SKM-1 treated with dmso at 0.1 percent for 144 hours (cell line): ENCODE measurements at regions not wholly inside any gene's neighbourhood (a gene's known extent, or its start where the extent isn't known, plus 50 kb on each side); places are given as distances from the start of the nearest gene placed in this dataset.

Source experiments
- DNase-seq: peaks from one replicate; lab custom pipeline; 2025; ENCODE audit not compliant: unreplicated experiment; lab: John Stamatoyannopoulos, UW

- DNase-seq, result no peak
Measured at GRCh38 chr22:47292546-47293320, 530.3 kb downstream of the TBC1D22A start.

GRCh38 chr22:47291565-47292495 lies 529.4 kb downstream of the TBC1D22A start:
- no peak for DNase-seq

- DNase-seq, result no peak
Measured at GRCh38 chr22:47290706-47291430, 528.4 kb downstream of the TBC1D22A start.

- no peak for DNase-seq
Measured at GRCh38 chr22:47289336-47289985, 527.0 kb downstream of the TBC1D22A start.

- no peak for DNase-seq
Measured at GRCh38 chr22:47288680-47289079, 526.2 kb downstream of the TBC1D22A start.

GRCh38 chr22:47287516-47287915 lies 525.1 kb downstream of the TBC1D22A start:
- no peak for DNase-seq

- DNase-seq, result no peak
Measured at GRCh38 chr22:47286590-47286989, 524.1 kb downstream of the TBC1D22A start.

GRCh38 chr22:47285981-47286380 lies 523.5 kb downstream of the TBC1D22A start:
- DNase-seq, result no peak

- no peak for DNase-seq
Measured at GRCh38 chr22:47284822-47285221, 522.4 kb downstream of the TBC1D22A start.

- DNase-seq, result no peak
Measured at GRCh38 chr22:47284360-47284759, 521.9 kb downstream of the TBC1D22A start.

- DNase-seq, result no peak
Measured at GRCh38 chr22:47283616-47284270, 521.3 kb downstream of the TBC1D22A start.

GRCh38 chr22:47282851-47283250 lies 520.4 kb downstream of the TBC1D22A start:
- DNase-seq, result no peak

GRCh38 chr22:47282366-47282765 lies 519.9 kb downstream of the TBC1D22A start:
- DNase-seq, result no peak

- DNase-seq, result no peak
Measured at GRCh38 chr22:47281126-47282106, 519.0 kb downstream of the TBC1D22A start.

- DNase-seq, result no peak
Measured at GRCh38 chr22:47280301-47280700, 517.9 kb downstream of the TBC1D22A start.

GRCh38 chr22:47279746-47280145 lies 517.3 kb downstream of the TBC1D22A start:
- DNase-seq, result no peak

GRCh38 chr22:47279337-47279736 lies 516.9 kb downstream of the TBC1D22A start:
- no peak for DNase-seq

- DNase-seq, result no peak
Measured at GRCh38 chr22:47278655-47279054, 516.2 kb downstream of the TBC1D22A start.

GRCh38 chr22:47277531-47277930 lies 515.1 kb downstream of the TBC1D22A start:
- DNase-seq, result no peak
